OCI-LY1 (cell line): ENCODE measurements at regions not wholly inside any gene's neighbourhood (a gene's known extent, or its start where the extent isn't known, plus 50 kb on each side); places are given as distances from the start of the nearest gene placed in this dataset.

Experiments used
- H2AFZ ChIP-seq: fragments of 200-600 bp; sonication (generic), shearing (Covaris generic); 2 replicates; pipeline ENCODE4 v1.6.0; 2014; ENCODE audit warnings: antibody characterized with exemption, mild to moderate bottlenecking, low read length
- H3F3A ChIP-seq: fragments of 200-600 bp; sonication (generic), shearing (Covaris generic); 2 replicates; pipeline ENCODE4 v1.6.0; 2014; ENCODE audit warnings: mild to moderate bottlenecking, antibody characterized with exemption, low read length, moderate library complexity; ENCODE audit not compliant: insufficient read depth
- H3K27ac ChIP-seq: fragments of 200-600 bp; sonication (generic); 2 replicates; pipeline ENCODE4 v1.5.1; 2014; ENCODE audit warnings: low read length, mixed run types, mild to moderate bottlenecking, low read depth; ENCODE audit not compliant: poor library complexity, severe bottlenecking
- H3K27me3 ChIP-seq: fragments of 200-600 bp; sonication (generic); 2 replicates; pipeline ENCODE4 v1.6.0; 2014; ENCODE audit warnings: antibody characterized with exemption, mild to moderate bottlenecking, low read length, moderate library complexity; ENCODE audit not compliant: insufficient read depth
- H3K36me3 ChIP-seq: fragments of 200-600 bp; sonication (generic); 2 replicates; pipeline ENCODE4 v1.6.1; 2014; ENCODE audit warnings: mild to moderate bottlenecking, antibody characterized with exemption, low read length, moderate library complexity, mixed read lengths; ENCODE audit not compliant: insufficient read depth
- H3K4me1 ChIP-seq: fragments of 200-600 bp; sonication (generic); 2 replicates; pipeline ENCODE4 v1.5.1; 2014; ENCODE audit warnings: mild to moderate bottlenecking, low read length, moderate library complexity; ENCODE audit not compliant: insufficient read depth, severe bottlenecking
- H3K4me2 ChIP-seq: fragments of 200-600 bp; sonication (generic), shearing (Covaris generic); 2 replicates; pipeline ENCODE4 v1.6.1; 2014; ENCODE audit warnings: low read length
- H3K4me3 ChIP-seq: fragments of 200-600 bp; sonication (generic); 2 replicates; pipeline ENCODE4 v1.5.1; 2014; ENCODE audit warnings: low read length, low read depth, mild to moderate bottlenecking, mixed read lengths; ENCODE audit not compliant: poor library complexity, severe bottlenecking
- H3K79me2 ChIP-seq: fragments of 200-600 bp; shearing (Covaris generic); 2 replicates; pipeline ENCODE4 v1.6.1; 2016; ENCODE audit warnings: mixed run types, low read length, mixed read lengths; ENCODE audit not compliant: insufficient read depth
- H3K9ac ChIP-seq: fragments of 200-600 bp; sonication (generic), shearing (Covaris generic); 2 replicates; pipeline ENCODE4 v1.6.1; 2014; ENCODE audit warnings: mild to moderate bottlenecking, low read length, mixed read lengths
- H3K9me2 ChIP-seq: fragments of 200-600 bp; sonication (generic), shearing (Covaris generic); 2 replicates; pipeline ENCODE4 v1.6.1; 2014; ENCODE audit warnings: low read depth, mild to moderate bottlenecking, low read length, mixed read lengths
- H3K9me3 ChIP-seq: fragments of 200-600 bp; shearing (Covaris generic); 2 replicates; pipeline ENCODE4 v1.6.1; 2014; ENCODE audit warnings: low read length, mixed read lengths
- H4K20me1 ChIP-seq: fragments of 200-600 bp; sonication (generic), shearing (Covaris generic); 2 replicates; pipeline ENCODE4 v1.6.0; 2016; ENCODE audit warnings: mild to moderate bottlenecking, low read length; ENCODE audit not compliant: insufficient read depth
- EZH2 ChIP-seq: fragments of 200-600 bp; sonication (generic), shearing (Covaris generic); IDR thresholded peaks from 2 replicates; pipeline ENCODE4 v1.8.0; 2017; ENCODE audit warnings: borderline replicate concordance, mixed run types, mild to moderate bottlenecking, antibody characterized with exemption, low read length, moderate library complexity, mixed read lengths
- TF ChIP-seq, protein P1 (sequence below): fragments of 200-600 bp; sonication (generic), shearing (Covaris generic); IDR thresholded peaks from 2 replicates; pipeline ENCODE4 v1.5.1; 2017; ENCODE audit warnings: mild to moderate bottlenecking, antibody characterized with exemption, low read length, moderate library complexity, mixed read lengths

DNA sequence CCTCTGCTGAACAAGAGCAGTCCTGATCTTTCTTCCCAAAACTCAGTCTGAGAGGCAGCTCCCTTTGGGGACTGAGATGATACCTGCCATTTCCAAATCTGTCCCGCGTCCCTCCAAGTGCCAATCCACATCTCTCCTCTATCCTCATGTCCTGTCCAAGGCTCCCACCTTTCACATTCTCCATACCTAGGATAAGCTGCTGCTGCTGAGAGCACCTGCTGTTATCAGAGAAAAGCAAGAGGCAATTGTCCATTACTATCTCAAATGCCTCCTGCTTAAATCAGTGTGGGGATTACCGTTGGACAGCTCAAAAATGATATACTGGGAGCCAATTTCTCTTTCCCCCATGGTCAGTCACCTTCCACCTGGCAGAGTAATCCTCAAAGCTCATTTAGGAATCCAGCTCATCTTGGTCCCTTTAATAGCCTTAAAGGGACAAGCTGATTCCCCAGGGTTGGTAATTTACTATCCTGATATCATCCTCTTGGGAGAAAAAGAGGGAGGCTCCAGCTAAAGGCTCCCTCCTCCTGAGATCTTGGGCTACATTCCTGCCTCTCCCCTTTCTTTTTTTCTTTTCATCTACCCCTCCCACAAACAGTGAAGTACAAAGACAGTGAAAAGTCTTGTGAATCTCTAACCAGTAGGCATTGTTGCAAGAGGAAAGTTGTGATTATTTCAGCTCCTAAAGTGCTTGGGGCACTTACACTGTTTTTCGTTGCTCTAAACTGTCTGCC lies 278.1 kb upstream of the CAMK1G start:
- no peak overlapping the region for H3K27ac ChIP-seq
- H3K27me3 ChIP-seq: no peaks in the 10 kb centered on the region
- H3K4me2 ChIP-seq: no peak overlapping the region
- no peaks in the 10 kb centered on the region for H3K79me2 ChIP-seq
- no peaks in the 10 kb centered on the region for H3K9me2 ChIP-seq
- no peak overlapping the region for H3K9ac ChIP-seq
- H2AFZ ChIP-seq: no peak overlapping the region
- no peaks in the 10 kb centered on the region for H3F3A ChIP-seq
- H3K4me1 ChIP-seq: no peaks in the 10 kb centered on the region
- no peaks in the 10 kb centered on the region for H3K9me3 ChIP-seq
- no peaks in the 10 kb centered on the region for H4K20me1 ChIP-seq
- no peaks in the 10 kb centered on the region for H3K36me3 ChIP-seq
- no peak overlapping the region for H3K4me3 ChIP-seq
- TF ChIP-seq EZH2: no peak
- TF ChIP-seq, protein P1, sequence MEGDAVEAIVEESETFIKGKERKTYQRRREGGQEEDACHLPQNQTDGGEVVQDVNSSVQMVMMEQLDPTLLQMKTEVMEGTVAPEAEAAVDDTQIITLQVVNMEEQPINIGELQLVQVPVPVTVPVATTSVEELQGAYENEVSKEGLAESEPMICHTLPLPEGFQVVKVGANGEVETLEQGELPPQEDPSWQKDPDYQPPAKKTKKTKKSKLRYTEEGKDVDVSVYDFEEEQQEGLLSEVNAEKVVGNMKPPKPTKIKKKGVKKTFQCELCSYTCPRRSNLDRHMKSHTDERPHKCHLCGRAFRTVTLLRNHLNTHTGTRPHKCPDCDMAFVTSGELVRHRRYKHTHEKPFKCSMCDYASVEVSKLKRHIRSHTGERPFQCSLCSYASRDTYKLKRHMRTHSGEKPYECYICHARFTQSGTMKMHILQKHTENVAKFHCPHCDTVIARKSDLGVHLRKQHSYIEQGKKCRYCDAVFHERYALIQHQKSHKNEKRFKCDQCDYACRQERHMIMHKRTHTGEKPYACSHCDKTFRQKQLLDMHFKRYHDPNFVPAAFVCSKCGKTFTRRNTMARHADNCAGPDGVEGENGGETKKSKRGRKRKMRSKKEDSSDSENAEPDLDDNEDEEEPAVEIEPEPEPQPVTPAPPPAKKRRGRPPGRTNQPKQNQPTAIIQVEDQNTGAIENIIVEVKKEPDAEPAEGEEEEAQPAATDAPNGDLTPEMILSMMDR: no peak

DNA sequence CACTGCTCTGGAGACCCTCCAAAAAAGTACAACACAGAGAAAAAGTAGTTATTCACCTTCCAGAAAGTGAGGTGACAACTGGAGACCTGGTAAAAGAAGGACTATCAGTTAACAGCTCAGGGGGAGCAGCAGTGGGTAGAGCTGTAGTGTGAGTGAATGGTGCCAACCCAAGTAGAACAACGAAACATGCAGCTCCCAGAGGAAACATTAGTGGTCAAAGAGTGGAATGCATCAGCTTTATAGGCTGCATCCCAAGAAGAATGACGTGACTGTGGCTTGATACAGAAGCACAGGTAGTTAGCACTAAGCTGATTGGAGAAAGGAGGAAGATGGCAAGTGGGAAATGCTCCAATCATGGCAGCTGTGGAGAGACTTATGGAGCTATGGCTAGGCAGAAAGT lies 275.7 kb upstream of the CAMK1G start:
- Histone ChIP-seq H3K4me2 (no peak overlapping the region), H3K27ac (no peak overlapping the region), H3K36me3 (no peaks in the 10 kb centered on the region), H3K9ac (no peak overlapping the region), H3K9me3 (no peaks in the 10 kb centered on the region), H3K9me2 (no peaks in the 10 kb centered on the region), H4K20me1 (no peaks in the 10 kb centered on the region), H3K27me3 (no peaks in the 10 kb centered on the region), H3K79me2 (no peaks in the 10 kb centered on the region), H3K4me1 (no peaks in the 10 kb centered on the region), H3K4me3 (no peak overlapping the region), H2AFZ (no peak overlapping the region), H3F3A (no peaks in the 10 kb centered on the region)
- TF ChIP-seq, protein P1: no peak
- no peak for TF ChIP-seq EZH2

DNA sequence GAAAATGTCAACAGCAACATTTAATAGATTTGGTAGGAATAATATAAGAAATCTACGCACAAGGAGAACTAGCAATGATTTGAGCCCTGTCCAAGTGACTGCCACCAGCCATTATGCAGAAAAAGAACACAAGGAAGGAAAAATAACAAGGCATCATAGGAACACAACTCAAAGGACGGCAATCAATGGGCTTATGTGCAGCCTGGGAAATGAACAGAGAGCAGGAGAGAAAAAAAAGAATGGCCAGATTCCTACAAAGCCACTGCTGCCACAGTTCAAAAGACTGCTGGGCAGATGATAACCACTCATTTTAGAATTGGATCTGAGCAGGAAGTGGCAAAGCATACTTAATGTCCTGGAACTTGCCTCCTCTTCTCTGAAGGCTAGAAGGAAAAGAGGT lies 274.3 kb upstream of the CAMK1G start:
- Histone ChIP-seq H3K27me3 (no peaks in the 10 kb centered on the region), H3K36me3 (no peaks in the 10 kb centered on the region), H3K79me2 (no peaks in the 10 kb centered on the region), H4K20me1 (no peaks in the 10 kb centered on the region), H3K4me3 (no peak overlapping the region), H3K9ac (no peak overlapping the region), H3F3A (no peaks in the 10 kb centered on the region), H3K9me3 (no peaks in the 10 kb centered on the region), H3K9me2 (no peaks in the 10 kb centered on the region), H2AFZ (no peak overlapping the region), H3K4me2 (no peak overlapping the region), H3K4me1 (no peaks in the 10 kb centered on the region), H3K27ac (no peak overlapping the region)
- TF ChIP-seq, protein P1: no peak
- no peak for TF ChIP-seq EZH2
